Stimulated activated naive CD8-positive, alpha-beta T cell treated with anti-CD3 and anti-CD28 coated beads, Interleukin-15, Interleukin-2, amounts not matched to agents 100 ng/mL and 50 ng/mL, for 24 hours (primary cell): ENCODE measurements at regions not wholly inside any gene's neighbourhood (a gene's known extent, or its start where the extent isn't known, plus 50 kb on each side); places are given as distances from the start of the nearest gene placed in this dataset.

Experiments used
- H3K27ac Mint-ChIP-seq: one replicate; pipeline ENCODE4 v1.8.0; 2021; ENCODE audit warnings: mild to moderate bottlenecking, mixed read lengths
- H3K27me3 Mint-ChIP-seq: one replicate; pipeline ENCODE4 v1.8.0; 2021; ENCODE audit warnings: mixed read lengths
- H3K36me3 Mint-ChIP-seq: one replicate; pipeline ENCODE4 v1.8.0; 2021; ENCODE audit warnings: low read depth, mixed read lengths
- H3K4me1 Mint-ChIP-seq: one replicate; pipeline ENCODE4 v1.8.0; 2021; ENCODE audit warnings: low read depth, mixed read lengths
- H3K4me3 Mint-ChIP-seq: one replicate; pipeline ENCODE4 v1.8.0; 2021; ENCODE audit warnings: mild to moderate bottlenecking, mixed read lengths
- H3K9me3 Mint-ChIP-seq: one replicate; pipeline ENCODE4 v1.8.0; 2021; ENCODE audit warnings: mixed read lengths

GRCh38 chr10:60650378-60650800 lies 127.9 kb upstream of the CDK1 start:
- H3K36me3 Mint-ChIP-seq = no peaks in the 10 kb centered on the region
- H3K27ac Mint-ChIP-seq = no peak overlapping the region
- H3K4me1 Mint-ChIP-seq = no peaks in the 10 kb centered on the region
- H3K4me3 Mint-ChIP-seq = no peak overlapping the region
- H3K27me3 Mint-ChIP-seq = no peaks in the 10 kb centered on the region
- no peaks in the 10 kb centered on the region for H3K9me3 Mint-ChIP-seq

- H3K9me3 Mint-ChIP-seq = no peaks in the 10 kb centered on the region
Measured at GRCh38 chr10:60649485-60650377, 128.5 kb upstream of the CDK1 start.

GRCh38 chr10:60648761-60649160 lies 129.5 kb upstream of the CDK1 start:
- H3K4me1 Mint-ChIP-seq = peaks cover 7% of the 10 kb centered on the region
- no peaks in the 10 kb centered on the region for H3K9me3 Mint-ChIP-seq
- no peaks in the 10 kb centered on the region for H3K36me3 Mint-ChIP-seq
- no peak overlapping the region for H3K27ac Mint-ChIP-seq
- no peaks in the 10 kb centered on the region for H3K27me3 Mint-ChIP-seq
- no peak overlapping the region for H3K4me3 Mint-ChIP-seq

More at GRCh38 chr10:60649485-60650377, 128.5 kb upstream of the CDK1 start:
- no peak overlapping the region for H3K4me3 Mint-ChIP-seq
- no peaks in the 10 kb centered on the region for H3K4me1 Mint-ChIP-seq
- H3K36me3 Mint-ChIP-seq = no peaks in the 10 kb centered on the region
- H3K27me3 Mint-ChIP-seq = no peaks in the 10 kb centered on the region
- H3K27ac Mint-ChIP-seq = no peak overlapping the region

DNA sequence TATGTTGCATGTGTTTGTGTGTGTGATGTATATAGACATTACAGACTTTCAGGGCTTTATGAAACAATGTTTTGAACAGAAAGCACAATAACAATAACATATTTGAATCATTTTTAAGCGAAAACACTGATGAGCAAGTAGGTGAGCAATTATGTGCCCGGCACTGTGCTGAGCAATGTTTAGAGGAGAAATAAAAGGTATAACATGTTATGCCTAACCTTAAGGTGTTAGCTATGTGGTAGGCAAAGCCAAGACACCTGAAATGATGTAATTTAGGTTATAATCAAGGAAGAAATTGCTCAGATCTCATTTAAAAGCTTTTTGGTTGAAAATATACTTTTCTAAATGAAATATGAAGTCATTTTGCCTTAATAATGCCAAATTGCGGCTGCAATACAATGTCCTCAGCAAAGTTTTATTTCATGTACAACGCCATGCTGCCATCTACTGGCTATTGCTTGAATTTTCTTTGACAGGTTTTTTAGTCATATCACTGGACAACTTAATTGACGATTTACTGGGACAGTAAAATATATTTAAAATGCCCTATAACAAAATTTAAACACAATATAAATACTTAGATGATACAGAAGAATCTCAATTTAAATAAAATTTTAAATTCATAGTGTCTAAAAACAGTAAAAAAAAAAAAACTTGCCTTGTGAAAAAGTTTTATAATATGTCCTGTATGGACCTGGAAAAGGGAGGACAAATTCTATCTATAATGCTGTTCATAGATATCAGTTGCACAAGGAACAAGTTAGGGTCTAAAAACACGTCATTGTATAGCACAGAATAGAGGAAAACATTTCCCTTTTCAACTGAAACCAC lies 131.1 kb upstream of the CDK1 start:
- H3K27ac Mint-ChIP-seq = no peak overlapping the region
- H3K36me3 Mint-ChIP-seq = no peaks in the 10 kb centered on the region
- H3K4me3 Mint-ChIP-seq = no peak overlapping the region
- no peaks in the 10 kb centered on the region for H3K9me3 Mint-ChIP-seq
- H3K27me3 Mint-ChIP-seq = no peaks in the 10 kb centered on the region
- peaks cover 7% of the 10 kb centered on the region for H3K4me1 Mint-ChIP-seq

DNA sequence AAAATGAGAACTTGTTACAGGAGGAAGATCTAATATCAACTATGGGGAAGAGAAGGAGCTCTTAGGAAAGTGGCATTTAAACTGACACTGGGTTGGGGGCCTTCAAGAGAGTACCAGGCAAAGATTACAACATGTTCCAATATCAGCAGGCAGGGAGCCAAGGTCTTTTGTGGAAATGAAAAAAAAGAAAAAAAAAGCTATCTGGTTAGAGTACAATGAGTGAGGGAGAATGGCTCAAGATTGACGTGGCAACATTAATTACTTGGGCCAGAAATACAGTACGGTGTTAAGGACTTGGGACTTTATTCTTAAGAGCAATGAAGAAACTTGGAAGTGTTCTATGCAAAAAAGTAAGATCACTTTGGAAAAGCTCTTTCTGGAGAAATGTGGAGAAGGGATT lies 132.3 kb upstream of the CDK1 start:
- Mint-ChIP-seq H3K4me1 (peaks cover 7% of the 10 kb centered on the region), H3K36me3 (no peaks in the 10 kb centered on the region), H3K27ac (no peak overlapping the region), H3K27me3 (no peaks in the 10 kb centered on the region), H3K4me3 (no peak overlapping the region), H3K9me3 (no peaks in the 10 kb centered on the region)

GRCh38 chr10:60644436-60645130 lies 133.7 kb upstream of the CDK1 start:
- no peak overlapping the region for H3K4me3 Mint-ChIP-seq
- H3K27ac Mint-ChIP-seq = no peak overlapping the region
- no peaks in the 10 kb centered on the region for H3K36me3 Mint-ChIP-seq
- peaks cover 7% of the 10 kb centered on the region for H3K4me1 Mint-ChIP-seq
- no peaks in the 10 kb centered on the region for H3K9me3 Mint-ChIP-seq
- H3K27me3 Mint-ChIP-seq = no peaks in the 10 kb centered on the region

GRCh38 chr10:60643874-60644273 lies 134.4 kb upstream of the CDK1 start:
- Mint-ChIP-seq H3K27ac (no peak overlapping the region), H3K27me3 (peaks cover 2% of the 10 kb centered on the region), H3K4me1 (peaks cover 7% of the 10 kb centered on the region), H3K9me3 (no peaks in the 10 kb centered on the region), H3K36me3 (no peaks in the 10 kb centered on the region), H3K4me3 (no peak overlapping the region)

GRCh38 chr10:60629332-60629731 lies 148.9 kb upstream of the CDK1 start:
- Mint-ChIP-seq H3K27ac (no peak overlapping the region), H3K9me3 (no peaks in the 10 kb centered on the region), H3K4me3 (no peak overlapping the region), H3K4me1 (no peaks in the 10 kb centered on the region), H3K36me3 (no peaks in the 10 kb centered on the region), H3K27me3 (peaks cover 16% of the 10 kb centered on the region)

- no peaks in the 10 kb centered on the region for H3K9me3 Mint-ChIP-seq
- H3K36me3 Mint-ChIP-seq = no peaks in the 10 kb centered on the region
- H3K27ac Mint-ChIP-seq = no peak overlapping the region
- H3K4me1 Mint-ChIP-seq = no peaks in the 10 kb centered on the region
- peaks cover 10% of the 10 kb centered on the region for H3K27me3 Mint-ChIP-seq
- H3K4me3 Mint-ChIP-seq = no peak overlapping the region
Measured at GRCh38 chr10:60627778-60628748, 150.2 kb upstream of the CDK1 start.

- Mint-ChIP-seq H3K36me3 (no peaks in the 10 kb centered on the region), H3K4me3 (no peak overlapping the region), H3K27me3 (peaks cover 13% of the 10 kb centered on the region), H3K4me1 (no peaks in the 10 kb centered on the region), H3K27ac (no peak overlapping the region), H3K9me3 (no peaks in the 10 kb centered on the region)
Measured at GRCh38 chr10:60626037-60626436, 152.2 kb upstream of the CDK1 start.

GRCh38 chr10:60623627-60624026 lies 154.7 kb upstream of the CDK1 start:
- no peak overlapping the region for H3K27ac Mint-ChIP-seq
- no peak overlapping the region for H3K4me3 Mint-ChIP-seq
- H3K9me3 Mint-ChIP-seq = no peaks in the 10 kb centered on the region
- peaks cover 12% of the 10 kb centered on the region for H3K27me3 Mint-ChIP-seq
- H3K36me3 Mint-ChIP-seq = no peaks in the 10 kb centered on the region
- H3K4me1 Mint-ChIP-seq = no peaks in the 10 kb centered on the region

GRCh38 chr10:60621018-60621417 lies 157.3 kb upstream of the CDK1 start:
- Mint-ChIP-seq H3K36me3 (no peaks in the 10 kb centered on the region), H3K27ac (no peak overlapping the region), H3K27me3 (peaks cover 6% of the 10 kb centered on the region), H3K9me3 (no peaks in the 10 kb centered on the region), H3K4me1 (no peaks in the 10 kb centered on the region), H3K4me3 (no peak overlapping the region)

GRCh38 chr10:60618861-60619260 lies 159.4 kb upstream of the CDK1 start:
- H3K4me1 Mint-ChIP-seq = no peaks in the 10 kb centered on the region
- peaks cover 6% of the 10 kb centered on the region for H3K27me3 Mint-ChIP-seq
- H3K4me3 Mint-ChIP-seq = no peak overlapping the region
- peak overlapping the region; percentile 50 for H3K27ac Mint-ChIP-seq
- no peaks in the 10 kb centered on the region for H3K36me3 Mint-ChIP-seq
- H3K9me3 Mint-ChIP-seq = no peaks in the 10 kb centered on the region

- H3K4me1 Mint-ChIP-seq = peaks cover 10% of the 10 kb centered on the region
- H3K27ac Mint-ChIP-seq = no peak overlapping the region
- H3K27me3 Mint-ChIP-seq = no peaks in the 10 kb centered on the region
- H3K4me3 Mint-ChIP-seq = no peak overlapping the region
- H3K36me3 Mint-ChIP-seq = no peaks in the 10 kb centered on the region
- H3K9me3 Mint-ChIP-seq = no peaks in the 10 kb centered on the region
Measured at GRCh38 chr10:60615541-60615940, 162.7 kb upstream of the CDK1 start.
